Endothelial cell (in vitro differentiated cells): ENCODE measurements at regions not wholly inside any gene's neighbourhood (a gene's known extent, or its start where the extent isn't known, plus 50 kb on each side); places are given as distances from the start of the nearest gene placed in this dataset.
"Not testable (repeated sequence)": the region's sequence is repeated elsewhere in the genome, so short reads cannot be mapped to it uniquely, and the experiment has no call there.

Source experiments
- DNase-seq: peaks from one replicate; pipeline ENCODE4 v3.0.0; 2021; ENCODE audit warnings: low spot score
- H3K27ac Mint-ChIP-seq: one replicate; pipeline ENCODE4 v1.8.0; 2021; ENCODE audit warnings: mixed read lengths, inconsistent platforms; ENCODE audit not compliant: unreplicated experiment
- H3K27me3 Mint-ChIP-seq: one replicate; pipeline ENCODE4 v1.8.0; 2021; ENCODE audit warnings: mild to moderate bottlenecking, moderate library complexity, mixed read lengths, inconsistent platforms; ENCODE audit not compliant: unreplicated experiment
- H3K36me3 Mint-ChIP-seq: one replicate; pipeline ENCODE4 v1.8.0; 2021; ENCODE audit warnings: mild to moderate bottlenecking, low read depth, mixed read lengths, inconsistent platforms; ENCODE audit not compliant: unreplicated experiment
- H3K4me1 Mint-ChIP-seq: one replicate; pipeline ENCODE4 v1.8.0; 2021; ENCODE audit warnings: mild to moderate bottlenecking, mixed read lengths, inconsistent platforms; ENCODE audit not compliant: unreplicated experiment
- H3K4me3 Mint-ChIP-seq: one replicate; pipeline ENCODE4 v1.8.0; 2021; ENCODE audit warnings: mild to moderate bottlenecking, mixed read lengths, inconsistent platforms; ENCODE audit not compliant: unreplicated experiment
- H3K9me3 Mint-ChIP-seq: one replicate; pipeline ENCODE4 v1.8.0; 2021; ENCODE audit warnings: mixed read lengths, inconsistent platforms; ENCODE audit not compliant: unreplicated experiment
- TF ChIP-seq, protein P1 (sequence below): fragments of 200-600 bp; sonication (generic); IDR thresholded peaks from one replicate; pipeline ENCODE4 v1.5.0; 2021; ENCODE audit warnings: antibody characterized with exemption; ENCODE audit not compliant: unreplicated experiment

DNA sequence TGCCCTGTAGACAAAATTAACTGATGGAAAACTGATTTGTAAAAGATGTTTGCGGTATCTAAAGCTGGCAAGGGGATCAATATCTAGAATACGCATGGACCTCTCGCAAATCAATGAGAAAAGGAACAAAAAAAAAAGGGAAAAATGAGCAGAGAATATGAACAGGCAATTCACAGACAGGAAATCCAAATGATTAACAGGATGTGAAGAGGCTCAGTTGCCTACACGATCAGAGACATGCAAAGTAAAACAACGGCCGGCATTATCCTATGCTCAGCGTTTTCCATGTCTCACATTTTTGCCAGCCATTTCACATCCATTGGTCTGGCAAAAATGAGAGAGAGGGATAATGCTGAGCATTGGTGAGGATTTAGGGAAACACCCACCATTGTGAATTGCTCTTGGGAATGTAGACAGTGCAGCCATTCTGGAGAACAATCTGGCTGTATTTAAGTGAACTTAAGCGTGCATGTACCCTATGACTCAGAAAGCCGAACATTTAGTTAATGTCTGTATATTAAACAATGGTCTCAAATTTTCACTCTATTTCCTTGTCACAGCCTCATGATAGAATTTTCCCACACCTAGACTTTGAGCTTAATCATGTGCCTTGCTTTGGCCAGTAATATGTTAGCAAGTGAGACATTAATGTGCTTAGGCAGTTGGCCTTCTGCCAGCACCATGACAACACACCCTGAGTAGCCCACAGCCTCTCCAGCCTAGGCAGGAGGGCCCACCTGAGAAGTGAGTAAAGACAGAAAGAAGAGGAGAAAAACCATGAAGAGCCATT is 61.0 kb upstream of the NBPF3 start:
- Mint-ChIP-seq H3K4me1 (no peaks in the 10 kb centered on the region), H3K9me3 (no peaks in the 10 kb centered on the region), H3K27ac (no peak overlapping the region), H3K27me3 (no peaks in the 10 kb centered on the region), H3K4me3 (no peak overlapping the region), H3K36me3 (peaks cover 4% of the 10 kb centered on the region)
- TF ChIP-seq, protein P1, sequence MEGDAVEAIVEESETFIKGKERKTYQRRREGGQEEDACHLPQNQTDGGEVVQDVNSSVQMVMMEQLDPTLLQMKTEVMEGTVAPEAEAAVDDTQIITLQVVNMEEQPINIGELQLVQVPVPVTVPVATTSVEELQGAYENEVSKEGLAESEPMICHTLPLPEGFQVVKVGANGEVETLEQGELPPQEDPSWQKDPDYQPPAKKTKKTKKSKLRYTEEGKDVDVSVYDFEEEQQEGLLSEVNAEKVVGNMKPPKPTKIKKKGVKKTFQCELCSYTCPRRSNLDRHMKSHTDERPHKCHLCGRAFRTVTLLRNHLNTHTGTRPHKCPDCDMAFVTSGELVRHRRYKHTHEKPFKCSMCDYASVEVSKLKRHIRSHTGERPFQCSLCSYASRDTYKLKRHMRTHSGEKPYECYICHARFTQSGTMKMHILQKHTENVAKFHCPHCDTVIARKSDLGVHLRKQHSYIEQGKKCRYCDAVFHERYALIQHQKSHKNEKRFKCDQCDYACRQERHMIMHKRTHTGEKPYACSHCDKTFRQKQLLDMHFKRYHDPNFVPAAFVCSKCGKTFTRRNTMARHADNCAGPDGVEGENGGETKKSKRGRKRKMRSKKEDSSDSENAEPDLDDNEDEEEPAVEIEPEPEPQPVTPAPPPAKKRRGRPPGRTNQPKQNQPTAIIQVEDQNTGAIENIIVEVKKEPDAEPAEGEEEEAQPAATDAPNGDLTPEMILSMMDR: no peak
- no peak for DNase-seq

DNA sequence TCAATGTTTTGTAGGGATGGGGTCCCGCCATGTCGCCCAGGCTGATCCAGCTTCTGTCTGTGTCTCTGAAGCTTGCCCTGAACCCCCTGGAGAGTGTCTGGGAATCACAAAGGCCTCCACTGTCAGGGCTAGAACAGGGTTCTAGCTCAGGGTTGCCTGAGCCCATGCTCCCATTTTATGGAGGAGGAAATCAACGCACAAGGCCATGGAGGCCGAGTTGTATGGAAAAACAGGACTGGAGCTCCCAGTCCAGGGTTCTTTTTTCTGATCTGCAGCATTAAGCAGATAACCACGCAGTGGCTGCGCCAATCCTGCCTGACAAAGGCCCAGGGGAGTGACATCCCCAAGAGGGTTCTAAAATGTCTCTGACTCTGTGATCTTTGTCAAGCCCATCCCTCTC is 67.6 kb upstream of the NBPF3 start:
- Mint-ChIP-seq H3K27me3 (peaks cover 5% of the 10 kb centered on the region), H3K4me3 (no peak overlapping the region), H3K27ac (no peak overlapping the region), H3K9me3 (no peaks in the 10 kb centered on the region), H3K36me3 (no peaks in the 10 kb centered on the region), H3K4me1 (peaks cover 2% of the 10 kb centered on the region)
- TF ChIP-seq, protein P1: no peak
- DNase-seq: no peak

DNA sequence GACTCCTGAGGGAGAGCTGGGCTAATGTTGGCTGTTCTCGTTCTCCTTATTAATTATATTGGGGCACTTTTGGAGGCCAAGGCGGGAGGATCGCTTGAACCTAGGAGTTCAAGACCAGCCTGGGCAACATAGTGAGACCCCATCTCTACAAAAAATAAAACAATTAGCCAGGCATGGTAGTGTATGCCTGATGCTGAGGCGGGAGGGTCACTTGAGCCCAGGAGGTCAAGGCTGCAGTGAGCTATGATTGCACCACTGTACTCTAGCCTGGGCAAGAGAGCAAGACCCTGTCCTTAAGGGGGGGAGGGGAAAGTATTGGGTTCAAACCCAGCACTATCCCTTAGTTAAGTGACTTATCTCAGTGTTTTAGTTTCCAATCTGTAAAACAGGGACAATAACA is 70.0 kb upstream of the NBPF3 start:
- peaks cover 2% of the 10 kb centered on the region for H3K4me1 Mint-ChIP-seq
- DNase-seq: no peak
- peaks cover 5% of the 10 kb centered on the region for H3K27me3 Mint-ChIP-seq
- H3K4me3 Mint-ChIP-seq: no peak overlapping the region
- H3K36me3 Mint-ChIP-seq: no peaks in the 10 kb centered on the region
- H3K9me3 Mint-ChIP-seq: no peaks in the 10 kb centered on the region
- H3K27ac Mint-ChIP-seq: no peak overlapping the region
- TF ChIP-seq, protein P1: no peak

DNA sequence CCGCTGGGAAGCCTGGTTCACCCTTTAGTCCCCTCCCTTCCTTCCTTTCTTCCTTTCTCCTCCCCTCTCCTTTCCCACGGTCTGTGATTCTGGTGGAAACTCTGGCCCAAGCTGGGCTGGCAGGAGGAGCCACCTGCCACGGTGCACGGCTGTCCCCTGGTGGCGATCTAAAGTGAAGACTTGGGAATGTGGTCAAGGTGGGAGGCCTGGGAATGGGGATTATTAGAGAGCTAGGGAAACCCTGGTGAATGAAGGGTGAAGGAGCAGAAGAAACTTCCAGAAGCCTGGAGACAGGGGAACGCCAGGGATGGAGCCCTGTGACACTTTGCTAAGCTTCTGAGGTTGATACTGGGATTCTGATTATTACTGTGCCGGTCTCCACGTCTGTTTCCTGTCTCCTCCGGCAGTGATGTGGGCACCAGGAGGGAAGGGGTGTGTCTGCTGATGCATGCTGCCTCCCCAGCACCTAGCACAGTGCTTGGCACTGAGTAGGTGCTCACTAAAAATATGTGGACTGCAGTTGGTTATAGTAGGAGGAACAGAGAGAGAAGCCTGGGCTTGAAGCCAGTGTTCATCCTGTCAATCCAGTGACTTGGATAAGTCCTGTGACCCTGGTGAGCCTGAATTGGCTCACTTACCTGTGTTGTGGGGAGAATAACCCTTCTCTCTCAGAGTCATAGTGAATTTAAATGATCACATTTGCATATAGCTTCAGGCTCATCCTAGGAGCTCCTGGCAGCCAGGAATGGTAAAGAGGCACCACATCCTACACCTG is 71.2 kb upstream of the NBPF3 start:
- no peak overlapping the region for H3K4me3 Mint-ChIP-seq
- TF ChIP-seq, protein P1: peak; percentile 70
- H3K27me3 Mint-ChIP-seq: peaks cover 6% of the 10 kb centered on the region
- H3K9me3 Mint-ChIP-seq: no peaks in the 10 kb centered on the region
- peak; percentile 82 for DNase-seq
- no peak overlapping the region for H3K27ac Mint-ChIP-seq
- peaks cover 2% of the 10 kb centered on the region for H3K4me1 Mint-ChIP-seq
- no peaks in the 10 kb centered on the region for H3K36me3 Mint-ChIP-seq

DNA sequence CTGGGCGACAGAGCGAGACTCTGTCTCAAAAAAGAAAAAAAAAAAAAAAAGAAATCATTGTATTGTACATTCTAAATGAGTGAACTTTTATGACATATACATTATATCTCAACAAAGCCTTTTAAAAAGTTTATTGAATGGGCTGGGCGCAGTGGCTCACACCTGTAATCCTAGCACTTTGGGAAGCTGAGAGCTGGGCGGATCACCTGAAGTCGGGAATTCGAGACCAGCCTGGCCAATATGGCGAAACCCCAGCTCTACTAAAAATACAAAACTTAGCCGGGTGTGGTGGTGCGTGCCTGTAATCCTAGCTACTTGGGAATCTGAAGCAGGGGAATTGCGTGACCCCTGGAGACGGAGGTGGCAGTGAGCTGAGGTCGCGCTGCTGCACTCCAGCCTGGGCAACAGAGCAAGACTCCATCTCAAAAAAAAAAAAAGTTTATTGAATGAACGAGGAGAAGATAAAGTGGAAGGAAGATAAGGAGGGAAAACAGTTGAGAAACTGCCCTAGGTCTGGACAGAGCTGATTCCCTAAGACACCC is 71.9 kb upstream of the NBPF3 start:
- H3K27ac Mint-ChIP-seq, H3K4me3 Mint-ChIP-seq, H3K36me3 Mint-ChIP-seq: not testable (repeated sequence)

More for the DNA sequence above, 71.9 kb upstream of the NBPF3 start:
- H3K27me3 Mint-ChIP-seq, DNase-seq, H3K4me1 Mint-ChIP-seq, H3K9me3 Mint-ChIP-seq: not testable (repeated sequence)
